GM12878 (cell line): ENCODE measurements at regions not wholly inside any gene's neighbourhood (a gene's known extent, or its start where the extent isn't known, plus 50 kb on each side); places are given as distances from the start of the nearest gene placed in this dataset.

Experiments used
- ATAC-seq: fragments of 200-7000 bp; cut with Tn5 transposase; 3 replicates; pipeline ENCODE4 v1.9.1; 2020; ENCODE audit warnings: mild to moderate bottlenecking, moderate library complexity
- BruUV-seq: library from RNA; stranded (reverse); fragments of 400-500 nt; replicated peaks from 2 replicates; lab custom pipeline; 2021; lab: Mats Ljungman, UMichigan
- CTCF ChIA-PET: fragments of 300-600 bp; sonication (Branson Sonifier 250); formaldehyde crosslinking; extraction: SDS; loops from one replicate; lab custom pipeline; 2021; ENCODE audit warnings: inconsistent platforms; lab: Yijun Ruan, JAX
- POLR2A ChIA-PET: fragments of 350-600 bp; formaldehyde crosslinking; extraction: SDS; loops from one replicate; lab custom pipeline; 2021; ENCODE audit warnings: inconsistent platforms; lab: Charles Lee
- RAD21 ChIA-PET: fragments of 300-600 bp; sonication (Branson Sonifier 250); formaldehyde crosslinking; loops from one replicate; lab custom pipeline; 2023; ENCODE audit warnings: antibody characterized with exemption; ENCODE audit not compliant: unreplicated experiment; lab: Charles Lee
- SMC1A ChIA-PET: fragments of 300-600 bp; sonication (Branson Sonifier 250); formaldehyde crosslinking; loops from one replicate; lab custom pipeline; 2023; ENCODE audit not compliant: unreplicated experiment, uncharacterized antibody; lab: Charles Lee
- DNase-seq: peaks from one replicate; pipeline ENCODE4 v3.0.0-alpha.2; 2011; ENCODE audit warnings: low read depth, low spot score
- FAIRE-seq: peaks from 3 replicates; lab custom pipeline; 2011; peaks lifted over from hg19 to GRCh38; lab: Jason Lieb, UNC
- H2AFZ ChIP-seq: 2 replicates; pipeline ENCODE4 v1.6.0; 2011; ENCODE audit warnings: low read depth, low read length, control low read depth; ENCODE audit not compliant: control insufficient read depth
- H3K27ac ChIP-seq: 2 replicates; pipeline ENCODE4 v1.5.1; 2011; ENCODE audit warnings: control low read depth; ENCODE audit not compliant: control insufficient read depth, insufficient read depth
- H3K27me3 ChIP-seq, 2 experiments: replicated peaks in 1 of 2; 2 replicates each; pipeline versions ENCODE4 v1.6.0 to v1.6.1; 2011; ENCODE audit warnings: low read length in 1 of 2; ENCODE audit not compliant: control insufficient read depth in 2 of 2, insufficient read depth in 2 of 2
- H3K36me3 ChIP-seq, 2 experiments: 2 replicates each; pipeline ENCODE4 v1.5.1; 2011; ENCODE audit warnings: low read length in 1 of 2; ENCODE audit not compliant: control insufficient read depth in 2 of 2, insufficient read depth in 2 of 2
- H3K4me1 ChIP-seq: 2 replicates; pipeline ENCODE4 v1.6.1; 2011; ENCODE audit warnings: mild to moderate bottlenecking, low read length, moderate library complexity, mixed read lengths; ENCODE audit not compliant: control insufficient read depth, insufficient read depth
- H3K4me2 ChIP-seq: 2 replicates; pipeline ENCODE4 v1.6.0; 2011; ENCODE audit warnings: control low read depth; ENCODE audit not compliant: control insufficient read depth, insufficient read depth
- H3K4me3 ChIP-seq: fragments of 200-600 bp; sonication (generic); 2 replicates; pipeline ENCODE4 v1.5.1; 2016
- H3K79me2 ChIP-seq: 2 replicates; pipeline ENCODE4 v1.6.0; 2011; ENCODE audit warnings: low read length; ENCODE audit not compliant: control insufficient read depth, insufficient read depth
- H3K9ac ChIP-seq: 2 replicates; pipeline ENCODE4 v1.8.0; 2011; ENCODE audit warnings: low read length, control low read depth, mixed read lengths; ENCODE audit not compliant: control insufficient read depth, insufficient read depth
- H3K9me3 ChIP-seq: replicated peaks from 3 replicates; pipeline ENCODE4 v1.5.1; 2011; ENCODE audit warnings: mild to moderate bottlenecking, low read length; ENCODE audit not compliant: control insufficient read depth, insufficient read depth
- H4K20me1 ChIP-seq: 2 replicates; pipeline ENCODE4 v1.6.0; 2011; ENCODE audit not compliant: control insufficient read depth, insufficient read depth
- ATF7 ChIP-seq: fragments of 450-650 bp; IDR thresholded peaks from 2 replicates; pipeline ENCODE4 v1.6.1; 2016; ENCODE audit warnings: low read depth, mild to moderate bottlenecking
- BACH1 ChIP-seq: fragments of 450-650 bp; IDR thresholded peaks from 2 replicates; pipeline ENCODE4 v1.6.1; 2017; ENCODE audit warnings: mild to moderate bottlenecking, borderline replicate concordance
- BCL11A ChIP-seq: IDR thresholded peaks from 2 replicates; pipeline ENCODE4 v1.6.1; 2011; ENCODE audit warnings: low read depth, low read length
- MYB ChIP-seq: fragments of 150-350 bp; IDR thresholded peaks from 2 replicates; pipeline ENCODE4 v1.6.1; 2014; ENCODE audit warnings: mild to moderate bottlenecking, low read depth, low read length, borderline replicate concordance
- NBN ChIP-seq: fragments of 450-650 bp; IDR thresholded peaks from 2 replicates; pipeline ENCODE4 v1.6.1; 2016
- POLR2A ChIP-seq: IDR thresholded peaks from 2 replicates; pipeline ENCODE4 v1.6.1; 2011; ENCODE audit warnings: low read depth, mild to moderate bottlenecking, low read length
- RAD51 ChIP-seq: fragments of 450-650 bp; IDR thresholded peaks from 2 replicates; pipeline ENCODE4 v1.6.1; 2016; ENCODE audit warnings: moderate library complexity, mild to moderate bottlenecking, inconsistent platforms
- SIN3A ChIP-seq: IDR thresholded peaks from 2 replicates; pipeline ENCODE4 v1.6.1; 2012; ENCODE audit warnings: low read depth, low read length, improper control_type of control experiment
- SMAD5 ChIP-seq: IDR thresholded peaks from 2 replicates; pipeline ENCODE4 v1.6.1; 2016; ENCODE audit warnings: antibody characterized with exemption, low read depth
- SMC3 ChIP-seq: IDR thresholded peaks from 2 replicates; pipeline ENCODE4 v1.6.1; 2011; ENCODE audit warnings: low read length, improper control_type of control experiment, borderline replicate concordance
- TBL1XR1 ChIP-seq: IDR thresholded peaks from 2 replicates; pipeline ENCODE4 v1.6.1; 2012; ENCODE audit warnings: low read depth, low read length, improper control_type of control experiment
- ZNF217 ChIP-seq: fragments of 450-650 bp; IDR thresholded peaks from 2 replicates; pipeline ENCODE4 v1.6.1; 2017; ENCODE audit warnings: antibody characterized with exemption, mild to moderate bottlenecking
- ZNF24 ChIP-seq: fragments of 450-650 bp; IDR thresholded peaks from 2 replicates; pipeline ENCODE4 v1.6.1; 2017; ENCODE audit warnings: antibody characterized with exemption, mild to moderate bottlenecking
- ZNF622 ChIP-seq: fragments of 450-650 bp; IDR thresholded peaks from 2 replicates; pipeline ENCODE4 v1.6.1; 2017; ENCODE audit warnings: mild to moderate bottlenecking, inconsistent platforms
- WGBS: methylation state at CpG from one replicate; pipeline ENCODE4 v1.1.6; 2016; ENCODE audit warnings: low lambda C conversion rate; ENCODE audit not compliant: insufficient replicate concordance, insufficient coverage; ENCODE audit errors: missing lambda C conversion rate; 5-methylcytosine and 5-hydroxymethylcytosine counted together
- in situ Hi-C: fragments of 300-500 bp; cut with MboI; formaldehyde crosslinking; loops from 9 replicates; pipeline ENCODE4 v1.14.3; 2018; ENCODE audit warnings: mixed read lengths
- intact Hi-C: fragments of 100-400 bp; cut with micrococcal nuclease; formaldehyde crosslinking; loops from one replicate; pipeline ENCODE4 v1.14.2; 2022; ENCODE audit not compliant: unreplicated experiment
- TF ChIP-seq, protein P1 (sequence below): IDR thresholded peaks from 2 replicates; pipeline ENCODE4 v1.6.1; 2012; ENCODE audit warnings: improper control_type of control experiment, low read depth, low read length; ENCODE audit not compliant: insufficient replicate concordance

DNA sequence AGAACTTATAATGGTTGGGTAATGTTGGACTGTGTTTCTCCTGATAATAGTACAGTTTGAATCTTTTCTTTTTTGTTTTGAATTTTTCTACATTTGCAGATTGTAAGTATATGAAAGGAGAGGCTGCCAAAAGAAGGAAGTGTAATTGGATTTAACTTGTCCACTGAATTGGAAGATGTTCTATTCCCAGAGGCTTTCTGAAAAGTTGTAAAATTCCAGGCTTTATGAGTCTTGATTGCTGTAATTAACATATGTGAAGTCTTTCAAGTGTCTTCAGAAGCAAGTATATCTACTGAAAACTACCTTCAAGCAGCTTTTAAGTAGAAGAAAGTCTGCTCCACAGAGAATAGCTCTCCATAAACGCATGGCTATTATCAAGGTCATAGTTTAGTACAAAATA is 2456.4 kb downstream of the PCDH7 start:
- ATAC-seq, result no peak
- Histone ChIP-seq H3K4me1 (no peaks in the 10 kb centered on the region), H3K4me2 (no peak overlapping the region), H3K27ac (no peak overlapping the region), H3K36me3 (no peaks in the 10 kb centered on the region), H3K9me3 (no peaks in the 10 kb centered on the region), H4K20me1 (no peaks in the 10 kb centered on the region), H3K4me3 (no peak overlapping the region), H3K79me2 (no peaks in the 10 kb centered on the region), H2AFZ (no peak overlapping the region), H3K27me3 (no peaks in the 10 kb centered on the region), H3K9ac (no peak overlapping the region)
- DNase-seq, result no peak
- BruUV-seq, result no TSS peak
- TF ChIP-seq SMC3 (no peak), BACH1 (no peak)
- intact Hi-C loops (no loop called here), in situ Hi-C loops (no loop called here)
- FAIRE-seq, result no peak
- RAD21 ChIA-PET, result no interaction called here
- WGBS, result 22% methylated on average over 1 of the region's 1 CpG
- POLR2A ChIA-PET, result no interaction called here
- SMC1A ChIA-PET, result interaction anchor here (0.9 kb wide), 1 partner anchor 9 kb away, joined by 3 read pairs; no protein-coding TSS in a partner anchor
- CTCF ChIA-PET, result no interaction called here

DNA sequence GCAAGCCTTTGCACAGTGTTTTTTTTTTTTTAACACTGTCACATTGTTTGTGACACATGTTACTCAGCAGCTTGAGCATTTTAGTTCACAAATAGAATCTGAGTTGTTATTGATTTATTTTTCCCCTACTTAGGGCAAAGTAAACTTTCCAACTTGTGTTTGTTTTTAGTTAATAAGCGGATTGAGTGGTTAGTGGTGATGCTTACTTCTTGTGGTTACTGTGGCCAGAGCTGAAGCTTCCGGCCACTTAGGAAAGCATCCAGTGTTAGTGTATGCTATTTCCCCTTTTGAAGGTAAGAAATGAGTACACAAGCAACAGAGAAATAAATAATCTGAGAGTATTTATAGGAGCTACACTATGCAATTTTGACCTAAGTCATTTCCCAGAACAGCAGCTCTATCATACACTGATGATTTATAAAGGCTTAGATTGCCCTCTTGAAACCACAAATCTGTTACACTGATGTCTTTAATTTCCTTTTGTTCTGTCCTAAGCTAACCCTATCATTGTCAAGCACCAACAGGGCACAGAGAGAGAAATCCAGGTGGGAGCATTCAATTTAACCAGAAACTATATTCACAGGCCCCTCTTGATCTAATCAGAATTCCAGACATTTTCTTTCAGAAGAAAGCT is 2464.6 kb downstream of the PCDH7 start:
- CTCF ChIA-PET, result interaction anchor here (1.3 kb wide), 1 partner anchor 19 kb away, joined by 3 read pairs; no protein-coding TSS in a partner anchor
- no peaks in the 10 kb centered on the region for H3K27me3 ChIP-seq
- H4K20me1 ChIP-seq, result no peaks in the 10 kb centered on the region
- DNase-seq, result peak; percentile 51
- FAIRE-seq, result peak; percentile 44
- H3K36me3 ChIP-seq, result no peaks in the 10 kb centered on the region
- no peaks in the 10 kb centered on the region for H3K79me2 ChIP-seq
- SMC1A ChIA-PET, result interaction anchor here (1.1 to 1.6 kb wide), 2 partner anchors 11 to 53 kb away, joined by 3 to 4 read pairs; no protein-coding TSS in a partner anchor
- POLR2A ChIA-PET, result no interaction called here
- no peak overlapping the region for H2AFZ ChIP-seq
- no peak overlapping the region for H3K4me3 ChIP-seq
- H3K4me1 ChIP-seq, result no peaks in the 10 kb centered on the region
- H3K9ac ChIP-seq, result no peak overlapping the region
- H3K4me2 ChIP-seq, result no peak overlapping the region
- RAD21 ChIA-PET, result no interaction called here
- intact Hi-C loops, result no loop called here
- BruUV-seq, result no TSS peak
- H3K9me3 ChIP-seq, result no peaks in the 10 kb centered on the region; the same call in 2 of the 3 replicates
- no peak overlapping the region for H3K27ac ChIP-seq
- peak; percentile 92 for ATAC-seq
- 8% methylated on average over 2 of the region's 2 CpGs for WGBS
- in situ Hi-C loops, result no loop called here
- TF ChIP-seq POLR2A (no peak), MYB (no peak), NBN (no peak), RAD51 (no peak), ZNF24 (peak; percentile 47; the same call in 1 of the 2 replicates), TBL1XR1 (peak; percentile 51; the same call in 1 of the 2 replicates), ZNF622 (no peak), ATF7 (no peak), SIN3A (no peak), SMAD5 (no peak), ZNF217 (peak; percentile 54; the same call in 1 of the 2 replicates), BCL11A (peak; percentile 82)
- TF ChIP-seq, protein P1, sequence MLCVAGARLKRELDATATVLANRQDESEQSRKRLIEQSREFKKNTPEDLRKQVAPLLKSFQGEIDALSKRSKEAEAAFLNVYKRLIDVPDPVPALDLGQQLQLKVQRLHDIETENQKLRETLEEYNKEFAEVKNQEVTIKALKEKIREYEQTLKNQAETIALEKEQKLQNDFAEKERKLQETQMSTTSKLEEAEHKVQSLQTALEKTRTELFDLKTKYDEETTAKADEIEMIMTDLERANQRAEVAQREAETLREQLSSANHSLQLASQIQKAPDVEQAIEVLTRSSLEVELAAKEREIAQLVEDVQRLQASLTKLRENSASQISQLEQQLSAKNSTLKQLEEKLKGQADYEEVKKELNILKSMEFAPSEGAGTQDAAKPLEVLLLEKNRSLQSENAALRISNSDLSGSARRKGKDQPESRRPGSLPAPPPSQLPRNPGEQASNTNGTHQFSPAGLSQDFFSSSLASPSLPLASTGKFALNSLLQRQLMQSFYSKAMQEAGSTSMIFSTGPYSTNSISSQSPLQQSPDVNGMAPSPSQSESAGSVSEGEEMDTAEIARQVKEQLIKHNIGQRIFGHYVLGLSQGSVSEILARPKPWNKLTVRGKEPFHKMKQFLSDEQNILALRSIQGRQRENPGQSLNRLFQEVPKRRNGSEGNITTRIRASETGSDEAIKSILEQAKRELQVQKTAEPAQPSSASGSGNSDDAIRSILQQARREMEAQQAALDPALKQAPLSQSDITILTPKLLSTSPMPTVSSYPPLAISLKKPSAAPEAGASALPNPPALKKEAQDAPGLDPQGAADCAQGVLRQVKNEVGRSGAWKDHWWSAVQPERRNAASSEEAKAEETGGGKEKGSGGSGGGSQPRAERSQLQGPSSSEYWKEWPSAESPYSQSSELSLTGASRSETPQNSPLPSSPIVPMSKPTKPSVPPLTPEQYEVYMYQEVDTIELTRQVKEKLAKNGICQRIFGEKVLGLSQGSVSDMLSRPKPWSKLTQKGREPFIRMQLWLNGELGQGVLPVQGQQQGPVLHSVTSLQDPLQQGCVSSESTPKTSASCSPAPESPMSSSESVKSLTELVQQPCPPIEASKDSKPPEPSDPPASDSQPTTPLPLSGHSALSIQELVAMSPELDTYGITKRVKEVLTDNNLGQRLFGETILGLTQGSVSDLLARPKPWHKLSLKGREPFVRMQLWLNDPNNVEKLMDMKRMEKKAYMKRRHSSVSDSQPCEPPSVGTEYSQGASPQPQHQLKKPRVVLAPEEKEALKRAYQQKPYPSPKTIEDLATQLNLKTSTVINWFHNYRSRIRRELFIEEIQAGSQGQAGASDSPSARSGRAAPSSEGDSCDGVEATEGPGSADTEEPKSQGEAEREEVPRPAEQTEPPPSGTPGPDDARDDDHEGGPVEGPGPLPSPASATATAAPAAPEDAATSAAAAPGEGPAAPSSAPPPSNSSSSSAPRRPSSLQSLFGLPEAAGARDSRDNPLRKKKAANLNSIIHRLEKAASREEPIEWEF, result no peak
